Transverse colon (tissue), 4 donors: ENCODE measurements at regions not wholly inside any gene's neighbourhood (a gene's known extent, or its start where the extent isn't known, plus 50 kb on each side); places are given as distances from the start of the nearest gene placed in this dataset.

Experiments
- DNase-seq: peaks from one replicate; pipeline ENCODE4 v3.0.0-alpha.2; 2019
- H3K27ac ChIP-seq, 4 donors: fragments of 200-600 bp; sonication (generic); 2 replicates each; pipeline ENCODE4 v1.5.1; 2016 to 2018; ENCODE audit warnings: inconsistent platforms in 4 of 4
- H3K27me3 ChIP-seq: fragments of 200-600 bp; sonication (generic); 2 replicates; pipeline ENCODE4 v1.5.1; 2017; ENCODE audit warnings: inconsistent platforms
- H3K36me3 ChIP-seq, 4 donors: fragments of 200-600 bp; sonication (generic); 2 replicates each; pipeline ENCODE4 v1.5.1; 2017 to 2019; ENCODE audit warnings: inconsistent platforms in 4 of 4
- H3K4me1 ChIP-seq, 4 donors: fragments of 200-600 bp; sonication (generic); 2 replicates each; pipeline ENCODE4 v1.5.1; 2017 to 2020; ENCODE audit warnings: inconsistent platforms in 4 of 4
- H3K4me3 ChIP-seq, 4 donors: fragments of 200-600 bp; sonication (generic); 1 replicate in 1 of 4; 2 replicates in 3 of 4; pipeline versions ENCODE4 v1.5.1 to v1.6.1; 2017 to 2019; ENCODE audit warnings: inconsistent platforms in 4 of 4
- H3K9me3 ChIP-seq, 2 donors: fragments of 200-600 bp; sonication (generic); 2 replicates each; pipeline ENCODE4 v1.5.1; 2017 to 2019; ENCODE audit warnings: inconsistent platforms in 2 of 2
- CTCF ChIP-seq, 5 experiments: fragments of 200-600 bp in 3 of 5; fragments of 450-650 bp in 2 of 5; sonication (generic) in 3 of 5; IDR thresholded peaks; 1 replicate in 2 of 5; 2 replicates in 3 of 5; pipeline ENCODE4 v1.5.1; 2016 to 2017; ENCODE audit warnings: antibody characterized with exemption in 5 of 5, inconsistent platforms in 3 of 5, mild to moderate bottlenecking in 2 of 5, moderate library complexity in 1 of 5
- EP300 ChIP-seq: sonication (generic); formaldehyde crosslinking; IDR thresholded peaks from one replicate; pipeline ENCODE4 v1.6.1; 2017; ENCODE audit warnings: antibody characterized with exemption, low read depth
- POLR2A ChIP-seq: fragments of 450-650 bp; IDR thresholded peaks from one replicate; pipeline ENCODE4 v1.6.1; 2016; ENCODE audit warnings: antibody characterized with exemption, mild to moderate bottlenecking, moderate library complexity
- POLR2AphosphoS5 ChIP-seq, 3 donors: sonication (generic); formaldehyde crosslinking; IDR thresholded peaks; one replicate each; pipeline ENCODE4 v1.6.1; 2016; ENCODE audit warnings: antibody characterized with exemption in 3 of 3
- WGBS, 2 donors: methylation state at CpG; one replicate each; pipeline ENCODE4 v1.1.5; 2018; ENCODE audit warnings: low coverage in 1 of 2; 5-methylcytosine and 5-hydroxymethylcytosine counted together
- in situ Hi-C, 4 donors: fragments of 200-750 bp; cut with MboI; loops; one replicate each; pipeline versions ENCODE4 v1.15.0 to v1.15.1; 2017; ENCODE audit warnings: low sequenced_read_pairs in 3 of 4, low pct_ligation_motif_present in 1 of 4, low pct_unique_long_range_greater_than_20kb in 1 of 4
- intact Hi-C: fragments of 100-400 bp; cut with DNase I; formaldehyde crosslinking; loops from one replicate; pipeline ENCODE4 v1.15.1; 2023; ENCODE audit warnings: low total_unique reads

GRCh38 chr3:162998205-162998604 is 1501.6 kb downstream of the OTOL1 start:
- no peak for TF ChIP-seq CTCF (IDR thresholded peaks at IDR 0.05)
- Histone ChIP-seq H3K9me3 (no peaks in the 10 kb centered on the region), H3K27ac (no peak overlapping the region), H3K36me3 (no peaks in the 10 kb centered on the region), H3K4me3 (no peak overlapping the region), H3K27me3 (no peaks in the 10 kb centered on the region), H3K4me1 (no peaks in the 10 kb centered on the region)
- no peak for DNase-seq
- in situ Hi-C loops (no loop called here), intact Hi-C loops (no loop called here)

DNA sequence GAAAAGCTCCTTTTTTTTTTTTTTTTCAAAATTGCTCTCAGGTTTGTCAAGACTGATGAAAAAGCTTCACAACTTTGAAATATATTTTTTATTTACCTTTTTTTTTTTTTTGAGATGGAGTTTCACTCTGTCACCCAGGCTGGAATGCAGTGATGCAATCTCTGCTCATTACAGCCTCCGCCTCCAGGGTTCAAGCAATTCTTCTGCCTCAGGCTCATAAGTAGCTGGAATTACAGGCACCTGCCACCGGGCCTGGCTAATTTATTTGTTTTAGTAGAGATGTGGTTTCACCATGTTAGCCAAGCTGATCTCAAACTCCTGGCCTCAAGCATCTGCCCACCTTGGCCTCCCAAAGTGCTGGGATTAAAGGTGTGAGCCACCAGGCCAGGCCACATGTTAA is 1515.0 kb downstream of the OTOL1 start:
- no peak for DNase-seq
- TF ChIP-seq CTCF (IDR thresholded peaks at IDR 0.05) (no peak), EP300 (no peak), POLR2AphosphoS5 (IDR thresholded peaks at IDR 0.05) (no peak), POLR2A (no peak)
- in situ Hi-C loops, result no loop called here
- Histone ChIP-seq H3K36me3 (no peaks in the 10 kb centered on the region), H3K4me3 (no peak overlapping the region), H3K27me3 (no peaks in the 10 kb centered on the region), H3K9me3 (no peaks in the 10 kb centered on the region), H3K27ac (no peak overlapping the region), H3K4me1 (no peaks in the 10 kb centered on the region)
- intact Hi-C loops, result no loop called here
- WGBS, 2 donors, result 60 to 61% methylated on average over 1 to 2 of the region's 2 CpGs

DNA sequence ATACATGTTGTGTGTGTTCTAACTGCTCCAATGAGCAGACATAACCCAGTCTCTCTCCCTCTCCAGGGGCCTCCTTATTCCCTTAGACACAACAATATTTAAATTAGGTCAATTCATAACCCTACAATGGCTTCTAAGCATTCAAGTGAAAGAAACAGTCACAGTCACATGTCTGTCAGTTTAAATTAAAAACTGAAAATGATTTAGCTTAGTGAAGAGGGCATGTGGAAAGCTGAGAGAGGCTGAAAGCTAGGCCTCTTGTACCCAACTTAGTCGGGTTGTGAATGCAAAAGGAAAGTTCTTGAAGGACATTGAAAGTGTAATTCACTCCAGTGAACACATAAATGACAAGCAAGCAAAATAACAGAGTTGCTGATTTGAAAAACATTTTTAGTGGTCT is 1519.6 kb downstream of the OTOL1 start:
- no peaks in the 10 kb centered on the region for H3K4me1 ChIP-seq
- no peak overlapping the region for H3K4me3 ChIP-seq
- no peak for DNase-seq
- TF ChIP-seq POLR2AphosphoS5 (IDR thresholded peaks at IDR 0.05) (no peak), EP300 (no peak), POLR2A (no peak), CTCF (IDR thresholded peaks at IDR 0.05) (no peak)
- 67 to 69% methylated on average over 1 of the region's 1 CpG for WGBS, 2 donors
- no peaks in the 10 kb centered on the region for H3K27me3 ChIP-seq
- in situ Hi-C loops, result no loop called here
- no peaks in the 10 kb centered on the region for H3K36me3 ChIP-seq
- no peak overlapping the region for H3K27ac ChIP-seq
- intact Hi-C loops, result no loop called here
- no peaks in the 10 kb centered on the region for H3K9me3 ChIP-seq

- no peaks in the 10 kb centered on the region for H3K4me1 ChIP-seq
- H3K27me3 ChIP-seq, result no peaks in the 10 kb centered on the region
- H3K9me3 ChIP-seq, result no peaks in the 10 kb centered on the region
- H3K36me3 ChIP-seq, result no peaks in the 10 kb centered on the region
- TF ChIP-seq CTCF (IDR thresholded peaks at IDR 0.05), result no peak
- TF ChIP-seq POLR2AphosphoS5 (IDR thresholded peaks at IDR 0.05), result no peak
- TF ChIP-seq EP300, result no peak
- TF ChIP-seq POLR2A, result no peak
- no peak for DNase-seq
- in situ Hi-C loops (no loop called here), intact Hi-C loops (no loop called here)
- 85 to 89% methylated on average over 1 of the region's 1 CpG for WGBS, 2 donors
- no peak overlapping the region for H3K4me3 ChIP-seq
- no peak overlapping the region for H3K27ac ChIP-seq
Observed at GRCh38 chr3:163018067-163018466, 1521.5 kb downstream of the OTOL1 start.
